ENCODE measurements at regions not wholly inside any gene's neighbourhood (a gene's known extent, or its start where the extent isn't known, plus 50 kb on each side); places are given as distances from the start of the nearest gene placed in this dataset.

GRCh38 chr11:130798280-130798679 is 118.0 kb downstream of the SNX19 start:
- DNase-seq (no peak), ATAC-seq (ENCODE audit: low read depth) (no peak)
- no peak for TF ChIP-seq EZH2 (IDR thresholded peaks at IDR 0.05; ENCODE audit: borderline replicate concordance, insufficient read depth, low read depth, low read length, poor library complexity, severe bottlenecking)
- TF ChIP-seq, protein P1, sequence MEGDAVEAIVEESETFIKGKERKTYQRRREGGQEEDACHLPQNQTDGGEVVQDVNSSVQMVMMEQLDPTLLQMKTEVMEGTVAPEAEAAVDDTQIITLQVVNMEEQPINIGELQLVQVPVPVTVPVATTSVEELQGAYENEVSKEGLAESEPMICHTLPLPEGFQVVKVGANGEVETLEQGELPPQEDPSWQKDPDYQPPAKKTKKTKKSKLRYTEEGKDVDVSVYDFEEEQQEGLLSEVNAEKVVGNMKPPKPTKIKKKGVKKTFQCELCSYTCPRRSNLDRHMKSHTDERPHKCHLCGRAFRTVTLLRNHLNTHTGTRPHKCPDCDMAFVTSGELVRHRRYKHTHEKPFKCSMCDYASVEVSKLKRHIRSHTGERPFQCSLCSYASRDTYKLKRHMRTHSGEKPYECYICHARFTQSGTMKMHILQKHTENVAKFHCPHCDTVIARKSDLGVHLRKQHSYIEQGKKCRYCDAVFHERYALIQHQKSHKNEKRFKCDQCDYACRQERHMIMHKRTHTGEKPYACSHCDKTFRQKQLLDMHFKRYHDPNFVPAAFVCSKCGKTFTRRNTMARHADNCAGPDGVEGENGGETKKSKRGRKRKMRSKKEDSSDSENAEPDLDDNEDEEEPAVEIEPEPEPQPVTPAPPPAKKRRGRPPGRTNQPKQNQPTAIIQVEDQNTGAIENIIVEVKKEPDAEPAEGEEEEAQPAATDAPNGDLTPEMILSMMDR (IDR thresholded peaks at IDR 0.05) = no peak
- H3K36me3 ChIP-seq (replicated peaks in 1 of 2; ENCODE audit: control extremely low read depth in 1 of 2, control insufficient read depth in 1 of 2, extremely low read depth in 1 of 2, insufficient read depth in 2 of 2, low read length in 1 of 2) = no peaks in the 10 kb centered on the region
- H3K4me3 Mint-ChIP-seq = no peak overlapping the region
- no peaks in the 10 kb centered on the region for H3K4me1 ChIP-seq (ENCODE audit: control insufficient read depth in 2 of 2, insufficient read depth in 2 of 2, low read length in 2 of 2)
- H3K9me3 ChIP-seq (ENCODE audit: control extremely low read depth in 1 of 3, control insufficient read depth in 2 of 3, insufficient read depth in 1 of 3, low read length in 2 of 3) = peaks cover 0 to 3% (median 1%) of the 10 kb centered on the region in 3 donors
- no peak overlapping the region for H3K4me3 ChIP-seq (ENCODE audit: control extremely low read depth in 1 of 5, extremely low read depth in 1 of 5, insufficient read depth in 1 of 5, low read depth in 2 of 5, low read length in 4 of 5)
- H3K27ac ChIP-seq (ENCODE audit: low read length in 2 of 2) = no peak overlapping the region
- no CpG with 5 or more reads among the region's 3 CpGs for WGBS (ENCODE audit: insufficient coverage)
- no peak overlapping the region for H2AFZ ChIP-seq (ENCODE audit: insufficient read depth, low read depth, low read length, poor library complexity, severe bottlenecking)
- H3K4me2 ChIP-seq (replicated peaks; ENCODE audit: low read depth, low read length, poor library complexity, severe bottlenecking) = no peak overlapping the region
- H4K20me1 ChIP-seq (ENCODE audit: control insufficient read depth, insufficient read depth, low read length, poor library complexity, severe bottlenecking) = no peaks in the 10 kb centered on the region
- no peaks in the 10 kb centered on the region for H3K27me3 ChIP-seq (replicated peaks in 1 of 4; ENCODE audit: control extremely low read depth in 1 of 4, control insufficient read depth in 3 of 4, insufficient read depth in 4 of 4, low read length in 3 of 4)
- ChIA-PET POLR2A (no interaction called here), CTCF (no interaction called here)
- H3K27me3 Mint-ChIP-seq = peaks cover 10% of the 10 kb centered on the region
- H3K9me3 Mint-ChIP-seq (ENCODE audit: insufficient read depth) = peaks cover 3% of the 10 kb centered on the region
- H3K27ac Mint-ChIP-seq = no peak overlapping the region
- H3K9ac ChIP-seq (ENCODE audit: low read length) = no peak overlapping the region
- no peaks in the 10 kb centered on the region for H3K4me1 Mint-ChIP-seq
- no peaks in the 10 kb centered on the region for H3K79me2 ChIP-seq (ENCODE audit: control insufficient read depth, insufficient read depth, low read length)
- intact Hi-C loops (cut with micrococcal nuclease) = no loop called here

GRCh38 chr11:130798801-130799200 is 117.5 kb downstream of the SNX19 start:
- TF ChIP-seq, protein P1 (IDR thresholded peaks at IDR 0.05) = no peak
- no peak for TF ChIP-seq EZH2 (IDR thresholded peaks at IDR 0.05; ENCODE audit: borderline replicate concordance, insufficient read depth, low read depth, low read length, poor library complexity, severe bottlenecking)
- Histone ChIP-seq H4K20me1 (ENCODE audit: control insufficient read depth, insufficient read depth, low read length, poor library complexity, severe bottlenecking) (no peaks in the 10 kb centered on the region), H3K4me2 (replicated peaks; ENCODE audit: low read depth, low read length, poor library complexity, severe bottlenecking) (no peak overlapping the region), H3K4me3 (ENCODE audit: control extremely low read depth in 1 of 5, extremely low read depth in 1 of 5, insufficient read depth in 1 of 5, low read depth in 2 of 5, low read length in 4 of 5) (no peak overlapping the region), H3K4me1 (ENCODE audit: control insufficient read depth in 2 of 2, insufficient read depth in 2 of 2, low read length in 2 of 2) (no peaks in the 10 kb centered on the region), H3K36me3 (replicated peaks in 1 of 2; ENCODE audit: control extremely low read depth in 1 of 2, control insufficient read depth in 1 of 2, extremely low read depth in 1 of 2, insufficient read depth in 2 of 2, low read length in 1 of 2) (no peaks in the 10 kb centered on the region), H3K27me3 (replicated peaks in 1 of 4; ENCODE audit: control extremely low read depth in 1 of 4, control insufficient read depth in 3 of 4, insufficient read depth in 4 of 4, low read length in 3 of 4) (no peaks in the 10 kb centered on the region), H3K79me2 (ENCODE audit: control insufficient read depth, insufficient read depth, low read length) (no peaks in the 10 kb centered on the region), H3K9ac (ENCODE audit: low read length) (no peak overlapping the region), H3K27ac (ENCODE audit: low read length in 2 of 2) (no peak overlapping the region), H2AFZ (ENCODE audit: insufficient read depth, low read depth, low read length, poor library complexity, severe bottlenecking) (no peak overlapping the region), H3K9me3 (ENCODE audit: control extremely low read depth in 1 of 3, control insufficient read depth in 2 of 3, insufficient read depth in 1 of 3, low read length in 2 of 3) (peaks cover 0 to 3% (median 0%) of the 10 kb centered on the region in 3 donors)
- intact Hi-C loops (cut with micrococcal nuclease) = no loop called here
- no peak for ATAC-seq (ENCODE audit: low read depth)
- Mint-ChIP-seq H3K4me3 (no peak overlapping the region), H3K4me1 (no peaks in the 10 kb centered on the region), H3K9me3 (ENCODE audit: insufficient read depth) (peaks cover 3% of the 10 kb centered on the region), H3K27me3 (peaks cover 6% of the 10 kb centered on the region), H3K27ac (no peak overlapping the region)
- DNase-seq = no peak
- ChIA-PET POLR2A (no interaction called here), CTCF (no interaction called here)
- WGBS (ENCODE audit: insufficient coverage) = no CpG with 5 or more reads among the region's 4 CpGs

Data from B cell (primary cell).